NCI-H2196 (cell line): ENCODE measurements at regions not wholly inside any gene's neighbourhood (a gene's known extent, or its start where the extent isn't known, plus 50 kb on each side); places are given as distances from the start of the nearest gene placed in this dataset.

Experiments used
- DNase-seq: peaks from one replicate; lab custom pipeline; 2025; ENCODE audit not compliant: unreplicated experiment; lab: John Stamatoyannopoulos, UW

DNA sequence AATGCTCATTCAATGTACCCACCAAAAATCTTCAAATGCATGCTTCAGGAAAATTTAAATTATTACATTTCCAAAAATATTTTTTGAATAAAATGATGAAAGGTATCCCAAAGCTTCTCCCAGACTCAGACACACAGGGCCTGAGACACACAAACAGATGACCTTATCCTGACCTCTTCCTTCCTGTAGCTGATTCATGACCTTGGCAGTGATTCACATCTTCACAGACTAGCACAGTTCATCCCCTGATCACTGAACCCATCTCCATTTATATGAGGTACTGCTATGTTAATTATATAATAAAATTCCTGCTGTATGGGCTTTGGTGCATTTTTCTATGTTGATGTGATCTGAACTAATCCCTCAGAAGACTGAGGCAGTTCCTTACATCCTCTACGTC is 265.0 kb upstream of the GLI3 start:
- no peak for DNase-seq

DNA sequence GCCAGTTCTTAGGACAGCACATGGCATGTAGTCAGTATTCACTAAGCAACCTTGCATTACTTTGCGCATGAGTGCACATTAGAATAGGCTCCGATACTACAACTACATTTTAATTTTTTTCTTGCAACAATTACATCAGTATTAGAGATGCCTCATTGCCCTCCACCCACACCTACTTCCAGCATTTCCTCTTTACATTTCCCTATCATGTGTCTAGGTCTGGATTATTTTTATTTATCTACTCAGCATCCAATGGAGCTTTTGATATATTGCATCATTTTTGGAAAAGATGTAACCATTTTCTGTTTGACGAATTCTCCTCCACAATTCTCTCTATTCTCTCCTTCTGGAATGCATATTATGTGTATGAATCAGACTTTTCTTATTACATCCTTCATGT is 258.2 kb upstream of the GLI3 start:
- DNase-seq, result no peak

DNA sequence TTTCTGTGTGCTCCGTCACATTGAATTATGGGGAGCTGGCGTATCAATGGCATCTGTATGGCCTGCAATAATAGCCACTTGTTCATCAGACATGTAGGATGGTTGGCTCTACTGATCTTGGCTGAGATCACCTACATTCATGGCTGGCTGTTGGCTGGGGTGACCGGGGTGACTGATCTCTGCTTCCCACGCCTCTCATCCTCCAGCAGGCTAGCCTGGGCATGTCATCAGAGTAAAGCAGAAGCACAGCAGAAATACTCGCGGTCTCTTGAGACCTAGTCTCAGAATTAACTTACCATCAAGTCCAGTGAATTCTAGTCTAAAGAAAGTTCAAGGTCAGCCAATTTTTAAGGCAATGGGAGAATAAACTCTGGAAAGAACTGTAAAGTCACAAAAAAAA is 257.7 kb upstream of the GLI3 start:
- no peak for DNase-seq

DNA sequence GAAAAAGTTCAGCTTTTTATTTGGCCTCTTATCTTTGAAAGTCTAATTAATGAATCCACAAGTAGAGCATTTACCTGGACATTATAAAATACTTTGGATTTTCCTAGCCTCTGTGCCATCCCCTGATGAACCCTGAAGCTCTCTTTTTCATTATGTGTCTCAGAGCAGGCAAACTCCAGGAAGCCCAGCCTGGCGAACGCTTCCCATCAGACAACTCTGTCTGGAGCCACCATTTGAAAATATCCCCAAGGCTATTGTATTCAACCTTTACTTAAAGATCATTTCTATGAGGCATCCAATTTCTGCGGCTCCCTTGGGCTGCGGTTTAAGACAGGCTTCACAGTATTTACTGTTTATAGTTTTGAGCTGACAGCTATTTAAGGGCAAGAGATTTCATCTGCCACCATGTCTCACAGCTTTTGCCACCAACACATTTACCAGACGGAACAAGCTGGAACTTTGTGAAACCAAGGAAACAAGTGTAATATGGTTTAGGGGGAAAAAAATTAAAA is 257.2 kb upstream of the GLI3 start:
- DNase-seq, result no peak

DNA sequence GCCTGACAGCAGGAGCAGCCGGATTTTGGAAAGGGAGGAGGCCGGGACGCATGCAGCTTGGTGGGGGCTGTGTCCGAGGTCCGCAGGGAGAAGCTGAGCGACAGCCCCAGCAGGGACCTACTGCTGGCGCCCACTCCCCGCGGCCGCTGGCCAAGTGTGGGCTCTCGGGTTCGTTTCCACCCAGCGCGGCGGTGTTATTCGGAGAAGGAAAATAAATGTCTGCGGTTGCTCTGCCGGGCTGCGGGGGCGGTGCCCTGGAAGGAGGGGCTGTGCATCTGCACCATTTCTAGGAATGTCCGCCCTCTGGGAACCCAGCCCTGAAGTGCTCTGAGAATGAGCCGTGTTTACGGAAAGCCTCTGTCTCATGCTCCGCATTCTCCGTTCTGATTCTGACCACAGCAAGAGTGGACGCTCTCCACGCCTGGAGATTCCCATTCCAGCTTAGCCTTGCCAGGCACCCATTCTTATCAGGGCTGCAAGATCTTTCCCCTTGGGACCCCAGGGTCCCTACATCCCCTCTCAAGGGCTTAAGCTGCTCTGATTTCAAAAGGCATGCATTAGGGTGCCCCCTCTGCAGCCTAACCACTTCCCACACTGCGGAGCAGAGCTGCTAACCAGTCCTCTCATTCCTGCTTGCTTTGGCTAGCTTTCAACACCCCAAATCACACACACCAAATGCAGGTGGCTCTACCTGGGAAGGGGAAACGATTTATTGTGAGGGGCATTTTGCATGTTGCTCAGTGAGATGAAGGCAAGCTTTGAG is 256.6 kb upstream of the GLI3 start:
- no peak for DNase-seq

DNA sequence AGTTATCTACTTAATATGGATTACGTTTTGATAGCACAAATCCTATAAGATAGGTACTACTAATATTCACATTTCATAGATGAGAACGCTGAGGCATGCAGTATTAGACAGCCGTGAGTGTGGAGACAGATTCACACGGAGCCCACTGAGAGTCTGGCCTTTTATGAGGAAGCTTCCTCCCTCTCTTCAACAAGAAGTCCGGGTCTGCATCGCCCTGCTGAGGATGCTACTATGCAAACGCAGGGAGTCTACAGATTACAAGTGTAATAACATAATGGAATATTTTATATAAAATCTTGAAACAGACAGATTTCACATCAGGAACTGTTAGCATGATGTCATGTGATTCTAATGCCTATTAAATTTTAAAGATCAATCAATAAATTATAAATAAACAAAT is 255.9 kb upstream of the GLI3 start:
- DNase-seq, result no peak

DNA sequence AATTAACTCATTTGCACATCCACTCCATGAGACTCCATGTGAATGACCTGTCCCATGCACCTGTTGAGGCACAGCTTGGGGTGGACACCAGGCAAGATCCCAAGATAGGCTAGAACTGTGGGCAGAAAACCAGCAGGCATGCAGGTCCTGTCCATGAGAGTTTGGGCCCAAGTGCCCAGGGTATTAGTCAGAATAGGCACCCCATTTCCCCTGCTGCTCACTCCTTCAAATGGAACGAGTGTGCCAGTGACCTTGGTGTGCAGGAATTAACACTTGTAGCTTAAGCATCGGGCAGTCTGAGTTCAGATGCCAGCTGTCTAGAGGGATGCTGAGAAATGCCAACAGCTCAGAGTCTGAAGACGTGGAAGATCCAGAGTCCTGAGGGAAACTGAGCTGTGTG is 254.1 kb upstream of the GLI3 start:
- no peak for DNase-seq

DNA sequence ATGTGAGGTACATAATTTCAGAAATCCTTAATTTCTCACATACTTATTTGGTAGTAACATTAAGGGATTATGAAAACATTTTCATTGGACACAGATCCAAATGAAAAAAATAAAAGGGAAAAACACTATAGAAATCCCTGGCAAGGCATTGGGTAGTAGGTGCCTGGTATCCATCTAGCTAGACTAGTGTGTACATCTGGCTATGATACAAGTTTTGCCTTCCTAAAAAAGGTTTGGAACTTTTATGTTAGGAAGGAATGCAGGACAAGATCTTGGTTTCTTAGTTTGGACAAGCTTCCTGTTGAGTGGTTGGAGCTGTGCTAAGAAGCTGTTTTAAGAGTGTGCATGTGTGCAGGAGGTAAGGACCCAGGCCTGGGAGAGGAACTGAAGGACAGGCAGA is 252.3 kb upstream of the GLI3 start:
- no peak for DNase-seq

DNA sequence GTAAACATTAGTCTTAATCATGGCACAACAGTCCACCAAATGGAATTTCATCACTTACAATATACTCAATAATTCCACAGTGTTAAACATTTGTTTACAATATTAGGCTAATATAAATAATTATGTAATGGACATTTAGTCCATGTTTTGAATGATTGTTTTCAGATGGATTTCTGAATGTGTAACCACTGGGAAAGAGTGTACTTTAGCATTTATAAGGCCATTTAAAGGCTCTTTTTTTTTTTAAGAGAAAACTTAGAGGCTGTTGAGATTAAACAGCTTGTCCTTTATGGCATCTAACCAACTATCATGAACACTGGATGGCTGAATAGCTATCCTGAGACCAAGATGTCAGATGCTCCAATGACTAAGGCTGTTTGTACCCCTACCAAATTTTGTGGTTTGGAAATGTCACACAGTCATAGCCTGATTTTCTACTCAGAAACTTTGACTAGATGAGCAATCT is 248.3 kb upstream of the GLI3 start:
- no peak for DNase-seq

DNA sequence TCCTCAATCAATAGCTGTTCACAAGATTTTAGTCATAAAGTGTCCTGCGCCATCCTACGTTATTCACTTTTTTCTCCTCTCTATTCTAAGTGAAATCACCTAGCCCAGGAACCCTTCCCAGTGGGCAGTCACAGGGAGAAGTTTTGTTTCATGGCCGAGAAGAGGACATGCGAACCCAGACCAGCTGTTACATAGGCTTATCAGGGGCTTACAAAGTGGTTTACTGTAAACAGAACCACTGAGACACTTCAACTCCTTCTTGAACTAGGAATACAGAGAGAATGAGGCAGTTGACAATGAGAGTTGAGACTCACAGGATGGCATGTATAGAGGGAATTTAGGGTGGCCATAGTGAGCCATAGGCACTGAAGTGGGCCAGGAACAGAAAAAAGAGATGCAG is 246.9 kb upstream of the GLI3 start:
- no peak for DNase-seq

DNA sequence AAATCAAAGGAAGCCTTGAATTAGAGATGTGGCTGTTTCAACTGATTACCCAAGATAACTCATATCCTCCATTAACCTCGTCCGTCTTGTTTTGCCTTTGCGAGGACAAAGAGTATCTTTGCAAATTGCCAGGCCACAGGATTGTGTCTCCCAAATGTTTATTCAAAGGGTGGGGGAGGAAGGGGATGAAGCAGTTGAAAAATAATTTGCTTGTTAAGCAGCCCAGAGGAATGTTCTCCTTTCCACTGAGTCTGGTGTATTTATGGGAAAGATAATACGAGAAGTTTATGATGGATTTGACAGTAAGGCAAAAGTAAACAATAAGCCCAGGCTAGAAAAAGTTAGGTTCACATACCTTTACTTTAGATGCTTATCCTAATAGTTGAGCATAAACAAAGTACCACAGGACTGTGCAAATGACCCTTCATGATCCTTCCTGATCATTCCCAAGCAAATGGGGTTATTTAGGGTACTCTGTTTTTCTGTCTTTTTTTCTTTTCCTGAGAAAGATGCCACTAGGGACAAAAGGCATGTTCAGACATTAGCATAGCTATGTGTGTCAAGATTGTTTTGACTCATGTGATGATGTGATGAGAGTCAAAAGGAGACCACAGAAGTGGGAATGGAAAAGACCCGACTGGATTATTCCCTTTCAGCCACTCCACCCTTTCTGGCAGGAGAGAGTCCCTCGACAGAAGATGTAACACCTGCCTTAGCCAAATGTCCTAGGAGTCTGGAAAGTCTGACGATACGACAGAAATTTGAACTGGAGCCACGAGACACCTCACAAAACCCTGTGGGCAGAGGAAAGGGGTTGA is 243.0 kb upstream of the GLI3 start:
- no peak for DNase-seq

DNA sequence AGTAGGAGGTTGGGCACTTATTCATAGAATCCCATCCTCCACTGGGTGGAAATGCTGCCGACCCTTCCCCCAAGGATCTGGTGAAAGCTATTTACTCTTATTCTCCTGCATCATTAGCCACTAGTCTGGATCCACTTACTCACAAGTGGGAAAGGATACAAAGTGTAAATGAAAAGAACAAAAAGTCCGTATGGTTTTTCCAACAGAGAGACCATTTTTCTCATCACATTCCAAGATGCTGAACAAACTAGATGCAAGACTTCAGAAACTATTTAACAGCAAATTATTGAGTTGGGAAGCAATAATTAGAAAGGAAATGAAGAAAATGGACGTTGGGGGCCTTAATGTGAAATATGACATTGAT is 242.4 kb upstream of the GLI3 start:
- DNase-seq, result no peak

DNA sequence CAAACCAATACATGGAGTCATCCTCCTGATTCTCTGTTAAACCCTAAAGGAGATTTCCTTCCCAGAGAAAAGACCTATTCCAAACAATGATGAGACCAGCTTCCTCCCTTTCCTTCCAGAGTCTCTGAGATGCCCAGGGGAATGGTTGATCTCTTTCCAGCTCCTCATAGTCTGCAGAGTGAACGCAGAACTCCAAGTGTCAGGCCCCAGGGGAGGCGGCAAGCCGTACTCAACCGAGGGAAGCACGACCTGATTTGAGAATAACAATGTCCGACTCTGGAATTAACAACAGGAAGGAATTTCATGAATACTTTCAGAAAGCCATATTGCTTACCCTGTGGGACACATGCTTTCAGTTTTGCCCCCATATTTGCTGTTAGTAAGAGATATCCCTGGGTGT is 241.7 kb upstream of the GLI3 start:
- no peak for DNase-seq

DNA sequence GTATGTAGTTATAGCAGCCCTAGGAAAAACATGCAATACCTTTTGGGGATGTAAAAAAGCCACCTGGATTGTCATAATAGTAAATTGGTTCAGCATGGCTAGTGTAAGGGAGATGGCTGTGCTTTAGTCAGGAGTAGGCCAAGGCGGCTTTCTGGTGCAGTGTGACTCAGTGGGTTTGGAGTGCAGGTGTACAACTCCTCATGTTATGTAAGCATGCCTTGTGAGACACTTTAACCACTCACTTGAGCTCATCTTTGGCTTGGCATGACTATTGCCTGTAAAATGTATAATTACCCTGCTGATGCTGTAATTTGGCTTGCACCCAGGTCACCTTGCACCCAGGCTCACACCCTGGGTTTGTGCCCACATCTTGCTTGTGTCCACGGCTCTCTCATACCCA is 239.2 kb upstream of the GLI3 start:
- DNase-seq, result no peak

DNA sequence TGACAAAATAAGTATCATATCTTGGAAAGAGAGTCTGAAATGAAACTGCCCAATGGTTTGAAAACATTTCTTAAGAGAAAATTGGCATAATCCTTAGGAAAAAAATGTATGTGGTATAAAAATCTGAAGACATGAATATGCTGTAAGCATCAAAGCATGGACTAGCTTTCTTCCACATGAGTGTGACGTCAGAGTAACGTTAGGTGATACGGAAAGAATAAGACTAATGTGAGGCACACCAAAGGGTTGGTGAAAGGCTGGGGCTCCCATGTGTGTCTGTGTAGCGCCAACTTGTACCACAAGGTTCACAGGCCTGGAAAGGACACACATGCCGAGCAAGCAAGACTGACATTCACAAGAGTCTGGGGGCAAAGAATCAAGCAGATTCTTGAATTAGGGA is 238.1 kb upstream of the GLI3 start:
- no peak for DNase-seq

DNA sequence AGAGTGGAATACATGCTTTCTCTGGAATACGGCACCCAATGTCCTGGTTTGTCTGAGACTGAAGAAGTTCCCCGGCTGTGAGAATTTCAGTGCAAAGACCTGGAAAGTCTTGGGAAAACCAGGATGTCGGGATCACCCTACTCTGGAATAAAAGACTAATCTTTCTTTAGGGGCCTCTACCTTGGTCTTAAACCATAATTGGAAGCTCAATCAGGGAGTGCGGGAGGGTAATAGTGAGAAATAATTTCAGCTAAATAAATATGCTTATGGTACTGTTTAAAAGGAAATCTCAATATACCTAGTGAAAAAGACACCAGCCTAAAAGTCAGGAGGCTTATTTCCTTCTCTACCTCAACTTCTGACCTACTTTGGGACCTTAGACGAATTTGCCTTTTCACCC is 236.1 kb upstream of the GLI3 start:
- no peak for DNase-seq

DNA sequence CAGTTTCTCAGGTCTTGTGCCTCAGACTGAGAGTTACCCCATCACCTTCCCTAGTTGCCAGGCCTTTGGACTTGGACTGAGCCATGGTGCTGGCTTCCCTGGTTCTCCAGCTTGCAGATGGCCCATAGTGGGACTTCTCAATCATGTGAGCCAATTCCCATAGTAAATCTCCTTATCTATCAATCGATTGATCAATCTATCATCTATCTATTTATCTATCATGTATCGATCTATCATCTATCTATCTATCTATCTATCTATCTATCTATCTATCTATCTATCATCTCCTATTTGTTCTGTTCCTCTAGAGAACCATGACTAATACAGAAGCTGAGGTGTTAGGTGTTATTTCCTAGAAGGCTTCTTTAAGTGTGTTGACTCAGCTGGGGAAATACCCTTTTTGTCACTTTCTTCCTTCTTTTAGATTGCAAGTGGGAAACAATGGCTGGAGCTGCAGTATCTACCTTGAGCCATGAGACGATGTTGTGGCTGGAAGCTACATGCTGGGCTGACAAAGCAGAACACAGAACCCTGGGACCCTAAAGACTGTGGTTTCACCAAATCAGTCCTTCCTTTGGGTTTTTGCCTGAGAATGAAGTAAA is 234.7 kb upstream of the GLI3 start:
- DNase-seq, result no peak

DNA sequence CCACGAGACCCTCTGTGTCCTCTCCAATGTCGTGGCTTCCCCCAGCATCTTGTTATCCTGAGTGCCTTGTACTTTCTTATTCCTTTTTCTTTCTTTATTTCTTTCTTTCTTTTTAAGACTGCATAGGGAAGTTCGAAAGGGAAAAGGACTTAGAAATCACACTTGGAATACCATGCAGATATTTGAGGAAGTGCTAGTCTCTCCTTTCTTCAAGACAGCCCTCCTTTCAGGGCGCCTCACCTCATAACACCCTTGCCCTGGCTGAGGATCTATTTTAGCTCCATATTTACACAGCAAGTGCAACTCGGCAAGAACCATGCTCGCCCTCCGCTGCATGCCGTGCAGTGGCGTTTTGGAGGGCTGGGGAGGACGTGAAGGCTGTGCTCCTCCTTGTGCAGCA is 232.3 kb upstream of the GLI3 start:
- DNase-seq, result no peak

DNA sequence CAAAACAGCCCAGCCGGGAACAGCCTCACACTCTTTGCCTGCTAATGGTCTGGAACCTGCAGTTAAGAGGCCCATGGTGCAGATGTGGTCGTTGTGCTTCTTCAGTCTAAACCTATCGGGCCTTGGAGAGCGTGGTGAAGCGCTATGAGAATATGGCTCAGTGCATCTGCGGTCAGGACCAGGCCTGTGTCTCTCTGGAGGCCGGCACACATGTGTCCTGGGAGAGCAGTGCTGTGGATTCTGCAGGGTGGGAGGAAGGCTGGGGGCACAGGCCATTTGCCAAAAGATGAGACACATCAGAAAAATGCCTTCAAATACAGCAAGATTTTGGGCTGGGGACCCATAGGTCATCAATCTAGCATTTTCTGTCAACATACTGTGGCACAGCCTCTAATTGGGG is 231.5 kb upstream of the GLI3 start:
- no peak for DNase-seq

DNA sequence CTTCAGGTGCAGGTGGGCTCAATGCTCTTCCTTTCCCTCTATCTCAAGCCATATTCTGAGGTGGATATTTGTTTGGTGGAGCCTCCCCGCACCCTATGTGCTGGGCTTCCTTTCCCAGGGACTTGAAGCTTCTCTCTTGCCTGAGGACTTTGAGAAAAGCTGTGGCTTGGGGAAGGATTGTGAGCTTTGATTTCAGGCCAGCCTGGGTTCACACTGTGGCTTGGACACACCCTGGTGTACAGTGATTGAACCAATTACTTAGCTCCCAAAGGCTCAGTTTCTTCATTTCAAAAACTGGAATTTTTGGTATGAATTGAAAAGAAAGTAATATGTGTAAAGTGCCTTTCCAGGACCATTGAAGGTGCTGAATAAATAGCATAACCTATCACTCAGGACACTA is 224.5 kb upstream of the GLI3 start:
- DNase-seq, result no peak

DNA sequence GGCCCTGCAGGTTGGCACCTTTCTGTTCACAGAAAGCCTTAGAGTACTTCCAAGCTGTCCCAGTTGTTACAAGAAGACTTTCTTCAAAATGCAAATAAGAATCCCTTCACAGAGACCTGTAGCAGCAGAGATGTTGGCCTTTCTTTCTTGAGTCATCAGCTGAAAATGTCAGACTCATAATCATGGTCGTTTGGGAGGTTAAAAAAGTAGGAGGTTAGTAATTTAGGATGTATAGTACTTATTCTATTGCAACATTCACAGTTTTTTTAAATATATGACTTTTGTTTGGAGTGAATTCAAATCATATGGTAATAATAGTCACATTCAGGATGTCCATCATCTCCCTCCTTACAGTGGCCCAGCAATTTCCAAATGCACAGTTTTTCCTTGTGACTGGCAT is 223.9 kb upstream of the GLI3 start:
- DNase-seq, result no peak

DNA sequence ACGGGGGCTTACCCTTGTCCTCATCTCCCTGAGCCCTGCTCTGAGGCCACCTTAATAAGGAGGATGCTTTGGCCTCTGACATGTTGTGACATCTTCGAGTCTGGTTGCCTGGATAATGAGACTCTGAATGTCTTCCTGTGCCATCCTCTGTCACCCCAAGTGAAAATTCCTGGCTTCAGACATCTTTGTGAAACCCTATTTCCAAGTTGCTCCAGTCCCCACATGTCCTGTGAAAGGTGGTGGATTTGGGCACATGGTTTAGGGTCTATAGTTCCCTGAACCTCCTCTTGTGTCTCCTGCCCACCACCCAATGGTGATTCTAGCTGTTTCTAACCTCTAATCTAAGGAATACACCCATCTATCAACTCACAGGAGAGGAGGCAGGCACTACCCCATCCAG is 223.1 kb upstream of the GLI3 start:
- DNase-seq, result no peak
